ENCODE measurements at regions not wholly inside any gene's neighbourhood (a gene's known extent, or its start where the extent isn't known, plus 50 kb on each side); places are given as distances from the start of the nearest gene placed in this dataset.
A peak's percentile ranks its signal among the peaks of the same experiment; 100 is the strongest.

- no peak for DNase-seq (ENCODE audit: low spot score)
Observed at GRCh38 chr6:163808231-163808630, 393.7 kb downstream of the QKI start.

DNA sequence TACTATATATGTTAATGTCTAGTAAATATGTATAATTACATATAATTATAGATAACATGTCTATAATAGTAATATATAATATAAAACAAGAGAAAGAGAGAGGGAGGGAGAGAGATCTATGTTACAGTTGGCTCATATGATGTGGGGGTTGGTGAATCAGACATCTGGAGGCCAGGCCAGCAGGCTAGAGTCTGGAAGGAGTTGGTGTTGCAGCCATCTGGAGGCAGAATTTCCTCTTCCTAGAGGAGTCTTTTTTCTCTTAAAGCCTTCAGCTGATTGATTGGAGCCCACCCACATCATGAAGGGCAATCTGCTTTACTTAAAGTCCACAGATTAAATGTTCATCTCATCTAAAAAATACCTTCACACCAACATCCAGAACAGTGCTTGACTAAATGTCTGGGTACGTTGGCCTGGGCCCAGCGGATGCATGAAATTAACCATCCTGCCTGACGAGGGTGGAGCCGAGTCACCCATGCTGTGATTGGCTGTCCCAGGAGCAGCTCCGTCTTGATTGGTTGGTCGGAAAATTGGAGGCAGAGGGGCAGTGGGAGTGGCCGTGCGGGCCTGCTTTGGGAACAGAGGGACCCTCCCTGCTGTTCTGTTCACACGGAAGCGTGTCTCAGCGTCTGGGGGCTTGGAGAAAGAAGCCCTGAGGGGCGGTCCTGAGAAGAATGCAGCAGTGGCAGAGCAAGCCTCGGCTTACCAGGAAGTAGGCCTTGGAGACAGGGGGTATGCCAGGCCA, 392.4 kb downstream of the QKI start:
- DNase-seq (ENCODE audit: low spot score): no peak

- DNase-seq (ENCODE audit: low spot score): no peak
Observed at GRCh38 chr6:163804991-163805390, 390.5 kb downstream of the QKI start.

GRCh38 chr6:163802267-163802666, 387.7 kb downstream of the QKI start:
- DNase-seq (ENCODE audit: low spot score): no peak

GRCh38 chr6:163797296-163797845, 382.9 kb downstream of the QKI start:
- no peak for DNase-seq (ENCODE audit: low spot score)

DNA sequence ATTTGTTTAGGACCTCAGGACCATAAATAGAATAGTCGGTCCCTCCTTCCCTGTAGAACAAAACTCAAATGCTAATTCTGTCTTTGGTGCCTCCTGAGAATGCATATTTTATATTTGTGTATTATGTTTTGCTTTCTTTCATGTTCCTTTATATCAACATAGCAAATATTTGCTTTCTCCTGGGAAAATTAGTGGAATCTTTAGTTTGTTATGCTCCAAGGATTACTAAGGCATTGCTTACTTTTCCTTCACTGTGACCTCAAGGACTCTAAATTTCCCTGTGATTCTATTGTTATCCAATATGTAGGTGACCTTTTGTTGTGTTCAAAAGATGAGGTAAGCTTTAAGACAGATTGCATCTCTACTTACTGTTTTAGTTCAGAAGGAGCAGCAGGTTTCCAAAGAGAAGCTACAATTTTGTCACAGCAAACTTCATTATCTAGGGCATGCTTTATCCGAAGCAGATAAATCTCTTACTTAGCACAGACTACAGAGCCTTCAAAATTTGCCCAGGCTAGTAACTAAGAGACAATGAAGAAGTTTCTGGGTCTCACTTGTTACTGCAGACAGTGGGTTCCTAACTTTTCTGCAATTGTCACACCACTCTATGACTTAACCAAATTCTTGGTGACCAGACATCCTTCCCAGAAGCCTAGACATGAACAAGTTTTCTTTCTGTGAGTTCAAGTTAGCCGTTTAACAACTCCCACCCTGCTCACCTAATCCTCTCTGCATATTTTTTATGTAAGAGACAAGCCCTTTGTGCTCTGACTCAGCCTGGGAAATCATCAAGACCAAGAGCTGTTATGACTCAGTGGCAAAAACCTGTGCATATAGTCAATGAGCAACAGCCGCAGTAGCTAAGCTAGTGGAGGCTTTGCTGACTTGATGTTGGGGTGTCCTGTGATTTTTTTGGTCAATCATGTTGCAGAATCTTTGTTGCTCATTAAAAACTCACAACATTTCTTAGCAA, 378.8 kb downstream of the QKI start:
- no peak for DNase-seq (ENCODE audit: low spot score)

GRCh38 chr6:163790266-163790840, 375.8 kb downstream of the QKI start:
- no peak for DNase-seq (ENCODE audit: low spot score)

- DNase-seq (ENCODE audit: low spot score): no peak
Observed at GRCh38 chr6:163789199-163789810, 374.8 kb downstream of the QKI start.

DNA sequence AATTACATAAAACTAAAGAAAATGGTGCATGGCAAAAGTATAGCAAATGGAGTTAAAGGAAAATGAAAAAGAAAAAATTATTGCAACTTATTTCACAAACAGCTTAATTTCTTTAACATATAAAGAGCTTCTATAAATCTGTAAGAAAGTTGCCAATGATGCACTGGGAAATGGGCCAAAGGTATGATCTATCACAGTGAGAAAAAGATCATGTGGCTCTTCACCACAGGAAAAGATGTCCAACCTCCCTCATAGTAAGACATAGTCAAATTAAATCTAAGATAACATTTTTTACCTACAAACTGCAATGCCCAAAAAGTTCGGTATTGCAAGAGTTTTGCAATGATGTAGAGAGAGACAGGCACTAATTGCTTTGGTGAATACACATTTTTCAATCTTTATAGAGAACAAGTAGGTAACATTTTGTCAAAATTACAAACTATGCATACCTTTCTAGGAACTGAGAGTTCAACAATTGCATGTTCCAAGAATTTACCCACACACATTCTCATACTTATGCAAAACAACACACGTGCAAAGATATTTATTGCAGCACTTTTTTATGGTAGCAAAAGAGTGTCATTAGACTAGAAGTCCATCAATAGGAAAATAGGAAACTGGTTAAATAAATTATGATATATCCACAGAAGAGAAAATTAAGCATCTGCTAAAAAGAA, 372.6 kb downstream of the QKI start:
- DNase-seq (ENCODE audit: low spot score): no peak

- DNase-seq (ENCODE audit: low spot score): peak; percentile 13
Observed at GRCh38 chr6:163782436-163783003, 368.0 kb downstream of the QKI start.

- peak; percentile 55 for DNase-seq (ENCODE audit: low spot score)
Observed at GRCh38 chr6:163780994-163781393, 366.5 kb downstream of the QKI start.

DNA sequence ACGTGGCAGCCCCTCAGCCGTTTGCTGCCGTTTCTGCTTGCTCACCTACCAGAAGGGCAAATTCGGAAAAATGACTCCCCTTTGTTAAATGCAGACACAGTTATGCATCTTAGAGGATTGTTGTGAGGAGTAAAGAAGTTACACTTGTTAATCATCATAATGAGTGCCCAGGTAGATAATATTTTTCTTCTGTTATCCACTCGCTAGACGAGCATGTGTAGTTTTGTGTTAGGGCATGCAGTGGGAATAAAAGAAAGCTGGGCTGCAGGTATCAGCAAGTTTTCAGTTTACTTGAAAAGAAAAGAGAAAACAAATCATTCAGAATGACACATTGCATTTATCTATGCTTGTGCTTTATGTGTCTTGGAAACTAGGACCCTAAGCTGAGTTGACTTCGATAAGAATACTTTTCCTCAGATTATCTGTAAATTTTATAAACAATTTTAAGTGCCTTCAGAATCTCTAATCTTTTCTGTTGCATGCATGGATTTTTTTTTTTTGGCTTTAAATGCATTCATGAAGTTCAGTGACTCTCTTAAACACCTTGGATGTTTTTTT, 365.3 kb downstream of the QKI start:
- DNase-seq (ENCODE audit: low spot score): no peak

- no peak for DNase-seq (ENCODE audit: low spot score)
Observed at GRCh38 chr6:163777716-163778115, 363.2 kb downstream of the QKI start.

DNA sequence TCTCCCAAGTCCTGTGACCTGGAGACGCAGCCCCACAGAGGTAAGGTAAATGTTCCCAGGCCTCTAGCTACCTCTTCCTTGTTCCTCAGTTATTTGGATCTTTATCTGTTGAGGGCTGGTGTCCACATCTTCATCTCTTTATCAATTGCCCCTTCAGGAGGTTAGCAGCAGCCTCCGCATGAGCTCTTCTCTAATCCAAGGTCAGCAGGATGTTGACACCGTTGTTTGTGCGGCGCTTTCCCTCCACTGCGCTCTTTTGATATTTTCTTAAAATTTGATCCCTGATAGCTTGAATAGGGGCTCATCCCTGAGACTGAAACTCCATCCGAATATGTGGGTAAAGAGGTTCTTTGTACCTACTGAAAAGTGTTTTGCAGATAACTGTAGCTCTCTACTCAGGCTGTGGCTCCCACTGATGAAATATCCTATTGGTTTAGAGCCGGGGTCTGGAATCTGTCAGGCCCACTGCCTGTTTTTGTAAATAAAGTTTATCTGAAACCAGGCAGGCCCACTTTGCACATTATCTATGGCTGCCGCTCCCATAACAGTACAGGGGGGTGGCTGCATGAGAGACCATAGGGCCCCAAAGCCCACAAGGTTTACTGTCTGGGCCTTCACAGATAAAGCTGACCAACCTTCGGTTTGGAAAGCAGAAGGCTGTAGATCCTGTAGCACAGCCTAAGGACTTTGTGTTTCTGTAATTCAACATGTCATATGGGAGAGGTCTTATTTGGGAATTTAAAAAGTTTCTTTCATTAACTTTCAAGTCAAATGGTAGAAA, 362.6 kb downstream of the QKI start:
- DNase-seq (ENCODE audit: low spot score): no peak

DNA sequence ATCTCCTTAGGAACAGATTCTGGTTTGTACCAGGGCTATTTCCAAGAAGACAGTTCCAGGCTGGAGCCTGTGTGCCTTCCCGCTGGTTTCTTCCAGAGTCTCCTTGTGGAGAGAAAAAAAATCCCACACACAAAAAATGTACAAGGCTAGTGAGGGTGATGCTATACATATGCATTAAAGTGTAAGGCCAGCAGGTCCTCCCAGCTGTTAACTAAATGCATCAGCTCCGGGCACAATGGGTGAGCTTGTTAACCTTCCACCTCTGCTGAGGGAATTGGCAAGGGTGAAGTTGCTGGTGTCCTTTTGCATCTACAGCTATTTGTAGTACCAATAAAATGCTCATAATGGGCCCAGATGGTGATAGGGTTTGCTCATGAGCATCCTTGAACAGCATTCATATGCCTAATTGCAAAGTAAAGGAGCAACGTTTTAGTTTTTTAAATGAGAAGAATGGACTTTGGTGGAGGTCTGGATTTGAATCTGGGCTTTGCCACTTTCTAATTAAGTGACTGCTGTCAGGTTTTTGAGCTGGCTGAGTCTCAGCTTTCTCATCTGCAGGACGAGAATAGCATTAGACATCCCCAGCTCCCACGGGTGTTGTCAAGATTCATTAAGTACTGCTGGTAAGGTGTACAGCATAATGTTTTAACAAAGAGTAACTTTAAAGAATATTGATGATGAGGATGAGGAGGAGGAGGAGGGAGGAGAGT, 361.8 kb downstream of the QKI start:
- no peak for DNase-seq (ENCODE audit: low spot score)

DNA sequence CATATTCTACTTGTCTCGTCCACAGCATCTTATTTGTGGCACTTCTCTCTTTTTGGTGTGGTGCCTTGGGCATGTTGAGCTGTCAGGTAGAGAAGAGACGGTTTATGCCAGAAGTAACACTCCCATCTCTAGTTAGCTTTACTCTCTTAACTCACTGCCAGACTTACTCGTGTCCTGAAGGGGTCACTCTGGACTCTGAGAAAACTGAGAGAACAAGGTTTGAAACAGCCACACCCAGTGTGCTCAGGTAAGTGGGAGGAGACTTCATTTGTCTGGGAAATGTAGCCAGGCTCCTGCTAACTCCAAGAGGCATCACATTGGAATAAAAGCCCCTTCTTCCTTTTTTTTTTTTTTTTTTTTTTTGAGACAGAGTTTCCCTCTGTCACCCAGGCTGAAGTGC, 360.8 kb downstream of the QKI start:
- no peak for DNase-seq (ENCODE audit: low spot score)

GRCh38 chr6:163774485-163774884, 360.0 kb downstream of the QKI start:
- no peak for DNase-seq (ENCODE audit: low spot score)

GRCh38 chr6:163773646-163774045, 359.1 kb downstream of the QKI start:
- no peak for DNase-seq (ENCODE audit: low spot score)

DNA sequence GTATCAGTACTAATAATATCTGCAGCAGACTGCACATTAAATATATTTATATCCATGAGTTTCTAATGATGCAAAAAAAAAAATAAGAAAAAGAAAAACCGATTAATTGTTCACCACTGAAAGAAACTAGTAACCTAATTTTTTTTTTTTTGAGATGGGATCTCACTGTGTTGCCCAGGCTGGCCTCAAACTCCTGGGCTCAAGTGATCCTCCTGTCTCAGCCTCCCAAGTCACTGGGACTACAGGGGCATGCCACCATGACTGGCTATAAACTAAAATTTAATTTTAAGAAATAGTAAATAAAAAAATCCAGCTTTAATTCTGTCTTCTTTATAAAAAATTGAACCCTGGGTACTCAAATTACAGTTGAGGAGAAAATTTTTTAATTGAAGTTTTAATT, 358.2 kb downstream of the QKI start:
- no peak for DNase-seq (ENCODE audit: low spot score)
